ENCODE measurements at regions not wholly inside any gene's neighbourhood (a gene's known extent, or its start where the extent isn't known, plus 50 kb on each side); places are given as distances from the start of the nearest gene placed in this dataset.
"Not testable (repeated sequence)": the region's sequence is repeated elsewhere in the genome, so short reads cannot be mapped to it uniquely, and the experiment has no call there.

DNA sequence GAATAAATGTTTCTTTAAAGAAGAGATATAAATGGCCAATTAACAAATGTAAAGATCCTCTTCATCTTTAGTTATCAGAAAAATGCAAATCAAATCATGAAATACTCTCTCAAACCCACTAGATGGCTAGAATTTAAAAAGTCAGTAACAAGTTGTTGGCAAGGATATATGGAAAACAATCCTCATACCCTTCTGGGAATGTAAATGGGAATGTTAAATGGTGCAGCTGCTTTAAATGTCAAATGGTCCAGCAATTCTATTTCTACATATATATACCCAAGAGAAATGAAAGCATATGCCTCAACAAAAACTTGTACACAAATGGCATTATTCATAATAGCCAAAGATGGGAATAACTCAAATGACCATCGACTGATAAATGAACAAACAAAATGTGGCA is 283.5 kb downstream of the RWDD3 start:
- in situ Hi-C loops (cut with MboI; ENCODE audit: low sequenced_read_pairs): no loop called here

DNA sequence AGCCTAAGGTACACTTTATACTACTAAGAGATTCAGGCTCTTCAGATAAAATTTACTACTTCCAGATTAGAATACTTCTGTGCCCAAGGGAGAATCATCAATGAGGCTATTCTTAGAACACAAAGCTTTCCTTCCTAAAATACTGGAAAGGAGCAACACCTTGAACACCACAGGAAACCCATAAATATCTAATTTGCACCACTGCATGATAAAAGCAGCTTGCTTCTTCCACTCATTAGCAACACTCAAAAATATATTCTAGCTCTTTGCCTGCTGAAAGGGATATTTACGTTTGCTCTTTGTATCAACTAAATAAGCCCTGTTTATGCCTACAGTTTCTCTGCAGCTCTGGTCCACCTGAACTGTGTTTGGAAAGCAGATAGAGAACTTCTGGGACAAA is 284.3 kb downstream of the RWDD3 start:
- in situ Hi-C loops (cut with MboI; ENCODE audit: low sequenced_read_pairs): no loop called here

DNA sequence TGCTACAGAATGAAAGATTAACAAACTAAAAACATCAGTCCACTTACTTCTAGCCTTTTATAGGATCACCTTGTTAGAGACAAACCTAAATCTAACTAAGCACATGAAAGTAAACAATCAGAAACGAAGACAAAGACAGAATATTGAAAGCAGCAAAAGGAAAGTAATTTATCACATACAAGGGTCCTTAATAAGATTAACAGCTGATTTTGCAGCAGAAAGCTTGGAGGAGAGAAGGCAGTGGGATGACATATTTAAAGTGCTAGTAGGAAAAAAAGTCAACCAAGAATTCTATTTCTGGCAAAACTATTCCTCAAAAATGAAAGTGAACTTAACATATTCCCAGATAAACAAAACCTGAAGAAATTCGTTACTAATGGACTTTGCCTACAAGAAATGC is 286.4 kb downstream of the RWDD3 start:
- in situ Hi-C loops (cut with MboI; ENCODE audit: low sequenced_read_pairs): no loop called here

- in situ Hi-C loops (cut with MboI; ENCODE audit: low sequenced_read_pairs): no loop called here
Measured at GRCh38 chr1:95532335-95532734, 298.3 kb downstream of the RWDD3 start.

- in situ Hi-C loops (cut with MboI; ENCODE audit: low sequenced_read_pairs): no loop called here
Measured at GRCh38 chr1:95534985-95535384, 301.0 kb downstream of the RWDD3 start.

DNA sequence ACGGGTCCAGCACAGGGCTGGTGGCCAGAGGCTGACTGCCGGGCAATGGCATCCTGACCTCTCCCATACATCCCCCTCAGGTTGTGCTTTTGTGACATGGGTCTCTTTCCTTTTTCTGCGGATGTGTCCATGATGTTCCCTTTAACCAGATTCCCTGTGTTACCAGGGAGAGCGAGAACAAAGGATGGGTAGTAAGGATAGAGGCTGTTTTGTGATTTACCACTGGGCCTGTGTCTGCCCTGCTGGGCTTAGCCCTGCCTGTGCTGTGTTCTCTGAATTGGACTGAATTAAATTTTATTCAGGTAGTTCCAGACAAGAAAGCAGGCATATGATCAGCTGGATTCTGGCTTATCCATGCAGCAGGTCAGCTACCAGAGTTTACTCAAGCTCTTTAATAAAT is 301.6 kb downstream of the RWDD3 start:
- in situ Hi-C loops (cut with MboI; ENCODE audit: low sequenced_read_pairs): no loop called here

DNA sequence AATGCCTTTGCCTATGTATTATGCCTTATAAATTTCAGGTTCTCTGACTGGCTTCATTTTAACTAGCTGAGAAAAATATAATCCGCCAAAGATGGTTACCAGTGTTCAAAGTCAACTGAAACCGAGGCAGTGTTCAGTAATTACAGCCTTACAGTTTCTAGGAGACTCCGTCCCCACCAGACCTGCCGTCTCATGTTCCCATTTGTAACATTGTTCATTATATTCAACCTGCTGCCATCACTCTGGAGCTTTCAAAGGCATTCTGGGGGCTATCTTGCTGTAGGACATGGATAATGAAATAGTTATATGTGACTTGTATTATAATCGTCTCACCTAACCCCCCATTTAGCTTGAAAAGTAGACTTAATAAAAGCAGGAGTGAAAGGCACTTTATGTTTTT is 302.5 kb downstream of the RWDD3 start:
- in situ Hi-C loops (cut with MboI; ENCODE audit: low sequenced_read_pairs): no loop called here

DNA sequence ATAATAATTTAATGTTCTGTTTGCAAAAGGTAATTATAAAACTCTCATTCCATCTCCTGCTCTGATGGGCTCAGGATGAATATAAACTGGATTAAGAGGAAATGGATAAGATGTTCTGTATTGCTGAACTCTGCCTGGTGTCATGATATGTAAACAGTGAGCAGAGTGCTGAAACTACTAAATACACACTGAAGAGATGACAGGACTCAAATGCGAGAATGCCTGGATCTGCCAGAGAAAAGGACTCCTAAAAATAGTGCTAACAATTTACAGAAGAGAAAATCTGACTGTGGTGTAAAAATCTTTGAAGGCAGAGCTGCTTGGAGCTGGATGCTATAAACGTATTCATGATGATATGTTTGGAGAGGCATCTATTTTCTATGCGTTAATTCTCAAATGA is 303.2 kb downstream of the RWDD3 start:
- in situ Hi-C loops (cut with MboI; ENCODE audit: low sequenced_read_pairs): no loop called here

- in situ Hi-C loops (cut with MboI; ENCODE audit: low sequenced_read_pairs): not testable (repeated sequence)
Measured at GRCh38 chr1:95538242-95538641, 304.2 kb downstream of the RWDD3 start.

DNA sequence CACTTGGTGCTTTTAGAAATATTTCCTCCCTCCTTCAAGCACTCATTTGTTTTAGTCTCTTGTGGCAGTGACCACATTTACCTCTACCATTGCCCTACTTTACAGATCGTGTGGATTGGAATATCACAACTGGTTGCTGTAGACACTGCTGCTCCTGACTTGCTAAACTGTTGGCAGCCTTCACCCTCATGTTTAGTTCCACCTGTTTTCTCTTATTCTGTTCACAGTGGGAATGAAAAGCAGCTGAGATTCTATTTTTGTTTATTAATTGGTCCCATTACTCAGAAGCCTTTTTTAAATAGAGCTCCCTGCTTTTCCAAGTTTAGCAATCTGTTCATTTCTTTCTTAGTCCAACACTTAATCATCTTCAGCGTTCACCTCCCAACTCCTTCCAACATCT is 308.9 kb downstream of the RWDD3 start:
- in situ Hi-C loops (cut with MboI; ENCODE audit: low sequenced_read_pairs): no loop called here

- in situ Hi-C loops (cut with MboI; ENCODE audit: low sequenced_read_pairs): no loop called here
Measured at GRCh38 chr1:95547005-95547404, 313.0 kb downstream of the RWDD3 start.

GRCh38 chr1:95548211-95548610 is 314.2 kb downstream of the RWDD3 start:
- in situ Hi-C loops (cut with MboI; ENCODE audit: low sequenced_read_pairs): no loop called here

- in situ Hi-C loops (cut with MboI; ENCODE audit: low sequenced_read_pairs): no loop called here
Measured at GRCh38 chr1:95551201-95551600, 317.2 kb downstream of the RWDD3 start.

GRCh38 chr1:95553595-95553994 is 319.6 kb downstream of the RWDD3 start:
- in situ Hi-C loops (cut with MboI; ENCODE audit: low sequenced_read_pairs): no loop called here

GRCh38 chr1:95554408-95554807 is 320.4 kb downstream of the RWDD3 start:
- in situ Hi-C loops (cut with MboI; ENCODE audit: low sequenced_read_pairs): no loop called here

DNA sequence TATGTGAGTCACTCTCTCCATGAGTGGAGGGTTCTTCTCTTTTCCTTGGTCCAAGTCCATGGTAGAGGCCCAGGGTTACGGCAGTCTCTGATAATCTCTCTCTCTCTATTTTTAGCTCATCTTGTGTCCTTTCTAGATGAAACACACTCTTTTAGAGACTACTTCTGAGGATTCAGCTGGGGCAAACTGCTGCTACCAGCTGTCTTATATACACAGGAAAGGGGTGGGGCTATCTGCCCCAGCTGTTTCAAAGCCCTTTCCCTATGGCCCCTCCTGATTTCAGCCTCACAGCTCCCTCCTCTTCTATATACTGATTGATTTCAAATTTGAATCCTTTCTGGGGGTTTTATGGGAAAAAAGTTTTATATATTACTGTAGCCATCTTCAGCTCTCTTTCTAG is 324.8 kb downstream of the RWDD3 start:
- in situ Hi-C loops (cut with MboI; ENCODE audit: low sequenced_read_pairs): no loop called here

DNA sequence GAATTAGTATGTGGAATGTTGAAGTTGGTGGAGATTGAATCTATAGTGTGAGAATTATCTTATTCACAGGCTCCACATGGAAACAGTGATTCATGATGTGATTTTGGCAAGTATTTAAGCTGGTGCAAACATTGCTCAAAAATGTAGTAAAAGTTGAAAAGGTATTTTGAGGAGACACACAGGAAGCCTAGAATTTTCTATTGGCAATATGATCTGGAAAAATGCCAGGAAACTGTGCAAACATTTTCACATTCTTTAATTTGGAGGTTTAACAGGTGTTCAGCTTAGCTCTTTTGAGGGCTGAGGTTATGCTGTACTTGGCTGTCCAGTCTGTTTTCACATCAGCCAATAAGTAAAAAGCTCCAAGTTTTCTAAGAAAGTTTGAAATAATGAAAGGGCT is 327.3 kb downstream of the RWDD3 start:
- in situ Hi-C loops (cut with MboI; ENCODE audit: low sequenced_read_pairs): no loop called here

- in situ Hi-C loops (cut with MboI; ENCODE audit: low sequenced_read_pairs): no loop called here
Measured at GRCh38 chr1:95562230-95562629, 328.2 kb downstream of the RWDD3 start.

- in situ Hi-C loops (cut with MboI; ENCODE audit: low sequenced_read_pairs): no loop called here
Measured at GRCh38 chr1:95572002-95572401, 338.0 kb downstream of the RWDD3 start.

- in situ Hi-C loops (cut with MboI; ENCODE audit: low sequenced_read_pairs): no loop called here
Measured at GRCh38 chr1:95572962-95573361, 339.0 kb downstream of the RWDD3 start.

GRCh38 chr1:95575291-95575690 is 341.3 kb downstream of the RWDD3 start:
- in situ Hi-C loops (cut with MboI; ENCODE audit: low sequenced_read_pairs): no loop called here

- in situ Hi-C loops (cut with MboI; ENCODE audit: low sequenced_read_pairs): no loop called here
Measured at GRCh38 chr1:95578462-95578861, 344.5 kb downstream of the RWDD3 start.

GRCh38 chr1:95582191-95582590 is 348.2 kb downstream of the RWDD3 start:
- in situ Hi-C loops (cut with MboI; ENCODE audit: low sequenced_read_pairs): no loop called here

GRCh38 chr1:95582746-95583145 is 348.7 kb downstream of the RWDD3 start:
- in situ Hi-C loops (cut with MboI; ENCODE audit: low sequenced_read_pairs): no loop called here
